Mesenchymal stem cell (in vitro differentiated cells and primary cell): ENCODE measurements at regions not wholly inside any gene's neighbourhood (a gene's known extent, or its start where the extent isn't known, plus 50 kb on each side); places are given as distances from the start of the nearest gene placed in this dataset.
A peak's percentile ranks its signal among the peaks of the same experiment; 100 is the strongest.

Source experiments
- DNase-seq: peaks from one replicate; pipeline ENCODE4 v3.0.0-alpha.2; 2013
- H2AFZ ChIP-seq: one replicate; pipeline ENCODE4 v1.6.1; 2013; ENCODE audit warnings: low read depth, mild to moderate bottlenecking, control low read depth, inconsistent platforms, low read length, moderate library complexity
- H2AK5ac ChIP-seq: 2 replicates; pipeline ENCODE4 v1.6.1; 2013; ENCODE audit warnings: low read length, moderate library complexity, mild to moderate bottlenecking, inconsistent platforms; ENCODE audit not compliant: severe bottlenecking
- H2BK120ac ChIP-seq: one replicate; pipeline ENCODE4 v1.6.1; 2013; ENCODE audit warnings: low read depth, mild to moderate bottlenecking, inconsistent platforms, low read length, moderate library complexity
- H2BK12ac ChIP-seq, 2 experiments: one replicate each; pipeline ENCODE4 v1.6.1; 2013; ENCODE audit warnings: inconsistent platforms in 2 of 2, low read length in 2 of 2, mild to moderate bottlenecking in 2 of 2, moderate library complexity in 2 of 2, control low read depth in 1 of 2
- H2BK15ac ChIP-seq: one replicate; pipeline ENCODE4 v1.6.1; 2013; ENCODE audit warnings: mild to moderate bottlenecking, low read depth, inconsistent platforms; ENCODE audit not compliant: poor library complexity, severe bottlenecking
- H2BK5ac ChIP-seq: 2 replicates; pipeline ENCODE4 v1.6.1; 2013; ENCODE audit warnings: low read depth, mild to moderate bottlenecking, low read length, control low read depth, inconsistent platforms; ENCODE audit not compliant: poor library complexity, severe bottlenecking
- H3K14ac ChIP-seq, 2 experiments: one replicate each; pipeline ENCODE4 v1.6.1; 2013; ENCODE audit warnings: inconsistent platforms in 2 of 2, low read length in 2 of 2, control low read depth in 1 of 2, mild to moderate bottlenecking in 1 of 2, moderate library complexity in 1 of 2
- H3K18ac ChIP-seq, 2 experiments: one replicate each; pipeline ENCODE4 v1.6.1; 2013; ENCODE audit warnings: inconsistent platforms in 2 of 2, low read length in 2 of 2, control low read depth in 1 of 2, low read depth in 1 of 2, mild to moderate bottlenecking in 1 of 2
- H3K23ac ChIP-seq, 2 experiments: one replicate each; pipeline ENCODE4 v1.6.1; 2013; ENCODE audit warnings: inconsistent platforms in 2 of 2, low read length in 2 of 2, mild to moderate bottlenecking in 2 of 2, moderate library complexity in 2 of 2, control low read depth in 1 of 2
- H3K27ac ChIP-seq: 2 replicates; pipeline ENCODE4 v1.5.1; 2013; ENCODE audit warnings: mild to moderate bottlenecking, moderate library complexity, low read length, control low read depth, inconsistent platforms; ENCODE audit not compliant: poor library complexity, severe bottlenecking
- H3K27me3 ChIP-seq, 2 experiments: 2 replicates each; pipeline versions ENCODE4 v1.6.1 to v1.7.0; 2013; ENCODE audit warnings: low read length in 2 of 2, mild to moderate bottlenecking in 2 of 2, moderate library complexity in 2 of 2, control low read depth in 1 of 2, inconsistent platforms in 1 of 2; ENCODE audit not compliant: control insufficient read depth in 1 of 2, insufficient read depth in 1 of 2
- H3K36me3 ChIP-seq, 2 experiments: 2 replicates each; pipeline versions ENCODE4 v1.6.1 to v1.7.0; 2013; ENCODE audit warnings: low read length in 2 of 2, control low read depth in 1 of 2, inconsistent platforms in 1 of 2, low read depth in 1 of 2, mild to moderate bottlenecking in 1 of 2; ENCODE audit not compliant: insufficient read depth in 2 of 2, control insufficient read depth in 1 of 2
- H3K4ac ChIP-seq, 2 experiments: one replicate each; pipeline ENCODE4 v1.6.1; 2013; ENCODE audit warnings: inconsistent platforms in 2 of 2, low read length in 2 of 2, mild to moderate bottlenecking in 2 of 2, moderate library complexity in 2 of 2, control low read depth in 1 of 2, low read depth in 1 of 2
- H3K4me1 ChIP-seq: 2 replicates; pipeline ENCODE4 v1.6.1; 2013; ENCODE audit warnings: low read depth, low read length, control low read depth; ENCODE audit not compliant: control insufficient read depth, insufficient read depth
- H3K4me2 ChIP-seq: 2 replicates; pipeline ENCODE4 v1.6.1; 2013; ENCODE audit warnings: low read length, mild to moderate bottlenecking, inconsistent platforms; ENCODE audit not compliant: poor library complexity, severe bottlenecking
- H3K4me3 ChIP-seq, 2 experiments: 2 replicates each; pipeline versions ENCODE4 v1.5.1 to v1.7.0; 2013; ENCODE audit warnings: low read length in 2 of 2, mild to moderate bottlenecking in 2 of 2, control low read depth in 1 of 2, low read depth in 1 of 2; ENCODE audit not compliant: insufficient read depth in 1 of 2
- H3K79me1 ChIP-seq: replicated peaks from 2 replicates; pipeline ENCODE4 v1.6.1; 2013; ENCODE audit warnings: mild to moderate bottlenecking, control low read depth, low read length, inconsistent platforms; ENCODE audit not compliant: poor library complexity, severe bottlenecking
- H3K9ac ChIP-seq: 2 replicates; pipeline ENCODE4 v1.7.0; 2013; ENCODE audit warnings: mild to moderate bottlenecking, low read length, moderate library complexity
- H3K9me3 ChIP-seq: 2 replicates; pipeline ENCODE4 v1.7.0; 2013; ENCODE audit warnings: mild to moderate bottlenecking, low read length; ENCODE audit not compliant: control insufficient read depth
- H4K8ac ChIP-seq: one replicate; pipeline ENCODE4 v1.6.1; 2013; ENCODE audit warnings: inconsistent platforms, mild to moderate bottlenecking, low read length, moderate library complexity
- H4K91ac ChIP-seq: one replicate; pipeline ENCODE4 v1.6.1; 2013; ENCODE audit warnings: mild to moderate bottlenecking, low read length, inconsistent platforms
- WGBS: methylation state at CpG from one replicate; pipeline ENCODE4 v1.1.7; 2013; ENCODE audit warnings: mixed read lengths; 5-methylcytosine and 5-hydroxymethylcytosine counted together

DNA sequence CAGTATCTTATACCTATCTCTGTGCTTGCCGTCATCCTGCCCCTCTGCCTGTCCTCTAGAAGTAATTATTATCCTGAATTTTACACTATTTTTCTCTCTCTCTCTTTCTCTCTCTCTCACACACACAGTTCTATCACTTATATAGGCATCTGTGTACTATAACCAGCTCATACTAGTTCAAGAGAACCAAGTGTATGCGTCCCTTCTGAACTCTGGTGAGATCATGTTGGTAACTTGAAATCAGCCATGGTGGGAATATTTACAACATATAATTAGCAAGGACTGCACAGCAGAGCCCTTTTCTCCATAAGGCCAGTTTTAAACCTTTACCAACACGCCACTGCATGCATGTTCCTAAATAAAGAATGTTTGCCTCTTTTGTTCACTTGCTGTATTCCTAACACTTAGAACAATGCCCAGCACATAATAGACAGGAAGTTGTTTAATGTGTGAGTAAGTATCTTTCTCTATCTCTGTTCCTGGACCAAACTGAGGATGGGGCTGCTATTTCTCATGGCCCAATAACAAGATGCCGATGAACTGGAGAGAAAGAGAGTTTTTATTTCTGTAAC, 51.1 kb upstream of the IL21 start:
- DNase-seq: no peak
- Histone ChIP-seq H2AFZ (no peak overlapping the region), H2BK12ac (no peak overlapping the region), H3K4me3 (no peak overlapping the region), H2BK120ac (no peak overlapping the region), H2BK5ac (no peak overlapping the region), H4K8ac (no peak overlapping the region), H3K9ac (no peak overlapping the region), H2AK5ac (no peak overlapping the region), H3K4me1 (peaks cover 1% of the 10 kb centered on the region), H3K23ac (no peak overlapping the region), H3K4ac (no peak overlapping the region), H2BK15ac (no peak overlapping the region), H3K36me3 (no peaks in the 10 kb centered on the region), H3K27ac (no peak overlapping the region), H3K79me1 (no peaks in the 10 kb centered on the region), H4K91ac (no peak overlapping the region), H3K4me2 (no peak overlapping the region), H3K9me3 (no peaks in the 10 kb centered on the region), H3K18ac (no peak overlapping the region), H3K14ac (no peak overlapping the region), H3K27me3 (no peaks in the 10 kb centered on the region)
- WGBS: 83% methylated on average over 2 of the region's 4 CpGs

DNA sequence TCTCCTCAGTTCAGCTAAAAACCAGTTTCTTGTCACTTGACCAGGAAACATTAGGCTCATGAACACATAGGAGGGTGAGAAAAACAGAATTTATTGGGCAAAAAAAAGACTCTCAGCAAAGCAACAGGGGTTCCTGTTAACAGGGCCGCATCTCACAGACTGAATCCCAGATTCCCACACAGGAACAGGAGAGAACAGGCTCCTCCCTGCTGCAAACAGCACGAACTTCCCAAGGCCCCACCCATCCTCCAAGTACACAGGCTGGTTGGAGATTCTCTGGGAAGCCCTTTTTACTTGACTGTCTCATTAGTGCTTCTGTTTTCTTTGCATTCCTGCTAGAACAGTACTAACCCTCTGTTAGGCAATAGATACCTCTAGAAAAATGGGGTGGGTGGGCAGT, 52.4 kb upstream of the IL21 start:
- H3K9ac ChIP-seq: no peak overlapping the region
- peak overlapping the region in 1 of 2 experiments; percentile 4 for H3K18ac ChIP-seq
- no peak overlapping the region for H3K4ac ChIP-seq
- no peaks in the 10 kb centered on the region for H3K27me3 ChIP-seq
- H3K36me3 ChIP-seq: no peaks in the 10 kb centered on the region
- WGBS: 29% methylated on average over 2 of the region's 2 CpGs
- no peak overlapping the region for H3K27ac ChIP-seq
- no peak overlapping the region for H2BK15ac ChIP-seq
- H2BK120ac ChIP-seq: no peak overlapping the region
- H3K9me3 ChIP-seq: no peaks in the 10 kb centered on the region
- H3K79me1 ChIP-seq: no peaks in the 10 kb centered on the region
- H4K91ac ChIP-seq: peak overlapping the region; percentile 68
- peak; percentile 49 for DNase-seq
- H4K8ac ChIP-seq: no peak overlapping the region
- no peak overlapping the region for H2AFZ ChIP-seq
- H3K4me2 ChIP-seq: no peak overlapping the region
- no peak overlapping the region for H2AK5ac ChIP-seq
- no peak overlapping the region for H3K23ac ChIP-seq
- no peaks in the 10 kb centered on the region for H3K4me1 ChIP-seq
- H2BK12ac ChIP-seq: no peak overlapping the region
- no peak overlapping the region for H2BK5ac ChIP-seq
- no peak overlapping the region for H3K4me3 ChIP-seq
- no peak overlapping the region for H3K14ac ChIP-seq

DNA sequence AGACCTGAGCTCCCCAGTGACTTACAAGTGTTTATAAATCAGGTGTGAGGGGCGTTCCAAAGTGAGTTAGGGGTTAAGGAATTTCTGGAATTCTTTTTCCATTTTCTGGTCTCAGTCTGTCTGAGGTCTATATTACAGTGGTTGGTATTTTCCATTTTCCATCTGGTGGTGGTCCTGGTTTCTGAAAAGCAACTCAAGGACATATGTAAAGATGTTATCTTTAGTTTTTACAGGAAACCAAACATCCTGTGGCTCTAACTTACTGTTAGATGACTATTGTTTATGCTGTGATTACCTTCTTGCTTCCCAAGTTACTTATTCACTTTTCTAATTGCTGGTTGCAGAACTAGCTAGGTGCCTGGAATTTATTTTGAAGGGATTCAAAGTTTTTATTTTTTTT, 53.5 kb upstream of the IL21 start:
- Histone ChIP-seq H3K36me3 (no peaks in the 10 kb centered on the region), H3K23ac (no peak overlapping the region), H2AFZ (no peak overlapping the region), H2AK5ac (no peak overlapping the region), H3K9me3 (no peaks in the 10 kb centered on the region), H3K4me1 (no peaks in the 10 kb centered on the region), H3K27ac (no peak overlapping the region), H3K4ac (no peak overlapping the region), H2BK120ac (no peak overlapping the region), H3K4me3 (no peak overlapping the region), H2BK5ac (no peak overlapping the region), H3K18ac (no peak overlapping the region), H3K27me3 (no peaks in the 10 kb centered on the region), H2BK12ac (no peak overlapping the region), H3K79me1 (no peaks in the 10 kb centered on the region), H3K14ac (no peak overlapping the region), H4K8ac (no peak overlapping the region), H3K9ac (no peak overlapping the region), H2BK15ac (no peak overlapping the region), H4K91ac (no peak overlapping the region), H3K4me2 (no peak overlapping the region)
- peak; percentile 15 for DNase-seq
- 22% methylated on average over 1 of the region's 1 CpG for WGBS

DNA sequence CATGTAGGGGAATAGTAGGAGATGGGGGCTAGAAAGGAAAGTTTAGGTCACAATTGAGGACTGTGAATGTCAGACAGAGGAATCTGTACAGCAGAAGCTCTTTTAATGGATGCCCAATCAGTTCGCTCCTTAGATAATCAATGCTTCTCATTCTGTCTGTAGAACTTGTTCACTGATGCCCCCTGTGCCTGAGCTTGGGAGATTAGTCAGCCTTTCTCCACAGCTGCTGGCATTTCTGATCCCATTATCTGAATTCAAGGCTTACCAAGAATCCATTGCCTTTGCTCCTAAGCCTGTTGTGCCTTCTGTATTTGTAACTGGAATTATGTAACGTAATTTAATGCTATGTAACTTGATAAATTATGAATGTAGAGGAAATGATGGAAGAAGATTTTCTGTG, 53.2 kb upstream of the BBS12 start:
- H3K4ac ChIP-seq: no peak overlapping the region
- no peaks in the 10 kb centered on the region for H3K27me3 ChIP-seq
- no peak overlapping the region for H3K27ac ChIP-seq
- H3K36me3 ChIP-seq: no peaks in the 10 kb centered on the region
- no peak overlapping the region for H2BK5ac ChIP-seq
- no peak for DNase-seq
- H3K4me1 ChIP-seq: no peaks in the 10 kb centered on the region
- H4K91ac ChIP-seq: no peak overlapping the region
- H2BK12ac ChIP-seq: no peak overlapping the region
- no peak overlapping the region for H4K8ac ChIP-seq
- H3K23ac ChIP-seq: no peak overlapping the region
- no peak overlapping the region for H2BK120ac ChIP-seq
- no peak overlapping the region for H3K4me3 ChIP-seq
- H2BK15ac ChIP-seq: no peak overlapping the region
- no peak overlapping the region for H3K9ac ChIP-seq
- H3K18ac ChIP-seq: no peak overlapping the region
- no peak overlapping the region for H3K14ac ChIP-seq
- H2AFZ ChIP-seq: no peak overlapping the region
- no peaks in the 10 kb centered on the region for H3K79me1 ChIP-seq
- H3K4me2 ChIP-seq: no peak overlapping the region
- H3K9me3 ChIP-seq: no peaks in the 10 kb centered on the region
- WGBS: 100% methylated on average over 2 of the region's 2 CpGs
- H2AK5ac ChIP-seq: no peak overlapping the region
